ENCODE measurements at regions not wholly inside any gene's neighbourhood (a gene's known extent, or its start where the extent isn't known, plus 50 kb on each side); places are given as distances from the start of the nearest gene placed in this dataset.
A peak's percentile ranks its signal among the peaks of the same experiment; 100 is the strongest.

- H3K36me3 ChIP-seq = no peaks in the 10 kb centered on the region
- no peak for ATAC-seq (ENCODE audit: insufficient number of reproducible peaks, low FRiP score, low read depth)
- TF ChIP-seq, protein P1, sequence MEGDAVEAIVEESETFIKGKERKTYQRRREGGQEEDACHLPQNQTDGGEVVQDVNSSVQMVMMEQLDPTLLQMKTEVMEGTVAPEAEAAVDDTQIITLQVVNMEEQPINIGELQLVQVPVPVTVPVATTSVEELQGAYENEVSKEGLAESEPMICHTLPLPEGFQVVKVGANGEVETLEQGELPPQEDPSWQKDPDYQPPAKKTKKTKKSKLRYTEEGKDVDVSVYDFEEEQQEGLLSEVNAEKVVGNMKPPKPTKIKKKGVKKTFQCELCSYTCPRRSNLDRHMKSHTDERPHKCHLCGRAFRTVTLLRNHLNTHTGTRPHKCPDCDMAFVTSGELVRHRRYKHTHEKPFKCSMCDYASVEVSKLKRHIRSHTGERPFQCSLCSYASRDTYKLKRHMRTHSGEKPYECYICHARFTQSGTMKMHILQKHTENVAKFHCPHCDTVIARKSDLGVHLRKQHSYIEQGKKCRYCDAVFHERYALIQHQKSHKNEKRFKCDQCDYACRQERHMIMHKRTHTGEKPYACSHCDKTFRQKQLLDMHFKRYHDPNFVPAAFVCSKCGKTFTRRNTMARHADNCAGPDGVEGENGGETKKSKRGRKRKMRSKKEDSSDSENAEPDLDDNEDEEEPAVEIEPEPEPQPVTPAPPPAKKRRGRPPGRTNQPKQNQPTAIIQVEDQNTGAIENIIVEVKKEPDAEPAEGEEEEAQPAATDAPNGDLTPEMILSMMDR (IDR thresholded peaks at IDR 0.05) = no peak
- H3K27ac ChIP-seq = peak overlapping the region in 1 of 2 donors; percentile 22
- no peaks in the 10 kb centered on the region for H3K27me3 ChIP-seq (replicated peaks; ENCODE audit: insufficient read depth)
- H3K4me3 ChIP-seq = no peak overlapping the region
- no peak for DNase-seq (ENCODE audit: low spot score)
- no peaks in the 10 kb centered on the region for H3K9me3 ChIP-seq
- H3K4me1 ChIP-seq (ENCODE audit: control insufficient read depth in 1 of 2, low read depth in 2 of 2) = peaks cover 5 to 25% of the 10 kb centered on the region in 2 donors
These were observed 65.9 kb upstream of the SLC22A23 start for GRCh38 chr6:3522561-3523260.

DNA sequence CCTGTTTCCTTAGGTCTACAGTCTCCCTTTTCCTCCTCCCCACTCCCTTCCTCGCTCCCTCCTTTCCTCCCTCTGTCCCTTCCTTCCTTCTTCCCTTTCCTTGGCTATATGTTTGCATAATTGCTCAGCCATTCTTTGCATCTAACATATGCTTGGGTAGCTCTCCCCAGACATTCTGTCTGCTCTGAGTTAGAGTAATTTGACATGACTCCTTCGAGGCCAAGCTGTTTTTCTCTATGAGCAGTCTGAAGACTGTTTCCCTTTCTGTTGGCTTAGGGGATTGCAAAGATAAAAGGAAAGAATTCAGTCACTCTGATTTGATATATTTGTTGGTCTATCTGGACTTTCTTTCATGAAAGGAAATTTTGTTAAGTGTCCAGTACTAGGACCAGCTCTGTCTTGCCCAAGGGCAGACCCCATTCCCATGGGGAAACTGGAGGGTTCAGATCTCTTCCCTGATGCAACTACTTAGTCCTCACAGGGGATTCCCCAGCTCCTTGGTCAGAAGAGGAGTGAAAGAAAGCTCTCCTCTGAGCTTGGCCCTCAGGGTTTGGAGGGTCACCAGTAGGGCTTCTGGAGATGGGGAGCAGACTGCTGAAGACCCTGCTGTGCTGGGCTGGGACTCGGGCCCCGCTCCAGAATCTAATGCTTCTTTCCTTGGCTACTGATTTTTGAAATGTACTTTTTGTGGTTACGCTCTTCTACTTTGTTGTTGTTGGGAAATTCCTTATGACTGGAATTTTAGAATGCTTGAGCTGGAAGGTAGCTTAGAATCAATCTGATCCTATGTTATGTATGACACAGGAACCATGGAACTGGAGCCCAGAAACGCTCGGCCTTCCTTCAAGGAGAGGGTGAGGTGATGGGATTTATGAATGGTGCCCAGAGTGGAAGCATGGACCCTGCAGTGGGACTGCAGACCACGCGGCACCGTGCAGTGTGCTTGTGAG lies 63.7 kb upstream of the SLC22A23 start:
- Histone ChIP-seq H3K27me3 (replicated peaks; ENCODE audit: insufficient read depth) (no peaks in the 10 kb centered on the region), H3K9me3 (no peaks in the 10 kb centered on the region), H3K36me3 (no peaks in the 10 kb centered on the region), H3K4me3 (no peak overlapping the region), H3K27ac (no peak overlapping the region), H3K4me1 (ENCODE audit: control insufficient read depth in 1 of 2, low read depth in 2 of 2) (peaks cover 5 to 20% of the 10 kb centered on the region in 2 donors)
- DNase-seq (ENCODE audit: low spot score) = no peak
- TF ChIP-seq, protein P1 (IDR thresholded peaks at IDR 0.05) = no peak
- no peak for ATAC-seq (ENCODE audit: insufficient number of reproducible peaks, low FRiP score, low read depth)

DNA sequence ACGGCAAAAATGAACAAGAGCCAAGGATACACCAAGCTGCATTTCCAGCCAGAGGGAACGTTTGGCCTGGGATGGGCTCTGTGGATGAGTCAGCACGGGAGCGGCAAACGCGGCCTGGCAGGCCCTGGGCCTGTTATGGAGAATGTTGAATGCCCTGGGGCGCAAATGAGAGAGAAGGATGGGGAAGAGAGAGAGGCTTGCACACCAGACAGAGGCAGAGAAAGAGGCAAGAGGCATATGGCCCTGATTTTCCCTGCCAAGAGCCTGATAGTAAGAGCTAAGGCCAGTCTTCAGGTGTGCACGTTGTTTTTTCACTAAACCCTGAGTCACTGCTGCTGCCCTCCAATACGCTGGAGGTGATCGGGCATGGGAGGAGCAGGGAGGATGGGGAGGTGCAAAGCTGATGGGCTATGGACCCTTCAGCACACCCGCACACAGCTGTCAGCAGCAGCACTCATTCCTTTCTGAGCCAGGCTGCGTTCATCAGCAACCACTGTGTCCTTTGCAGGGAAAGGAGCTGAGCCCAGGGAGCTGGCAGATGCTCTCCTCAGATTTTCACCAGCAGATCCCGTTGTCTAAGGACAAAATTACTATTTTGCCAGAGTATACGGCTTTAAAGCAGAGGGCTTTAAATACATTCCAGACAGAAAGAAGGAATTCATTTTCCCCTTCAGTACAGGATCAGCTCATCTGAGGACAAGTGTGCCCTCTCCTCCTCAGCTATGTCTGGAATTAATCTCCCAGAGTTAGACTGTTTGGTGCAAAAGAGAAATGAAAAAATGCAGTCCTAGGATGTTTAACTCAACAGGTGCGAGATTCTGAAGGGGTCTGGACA lies 61.7 kb upstream of the SLC22A23 start:
- Histone ChIP-seq H3K9me3 (no peaks in the 10 kb centered on the region), H3K4me3 (no peak overlapping the region), H3K36me3 (no peaks in the 10 kb centered on the region), H3K4me1 (ENCODE audit: control insufficient read depth in 1 of 2, low read depth in 2 of 2) (peaks cover 5 to 17% of the 10 kb centered on the region in 2 donors), H3K27me3 (replicated peaks; ENCODE audit: insufficient read depth) (no peaks in the 10 kb centered on the region), H3K27ac (no peak overlapping the region)
- TF ChIP-seq, protein P1 (IDR thresholded peaks at IDR 0.05) = no peak
- DNase-seq (ENCODE audit: low spot score) (no peak), ATAC-seq (ENCODE audit: insufficient number of reproducible peaks, low FRiP score, low read depth) (no peak)

- Histone ChIP-seq H3K4me1 (ENCODE audit: control insufficient read depth in 1 of 2, low read depth in 2 of 2) (peaks cover 0 to 5% of the 10 kb centered on the region in 2 donors), H3K27ac (no peak overlapping the region), H3K9me3 (no peaks in the 10 kb centered on the region), H3K36me3 (no peaks in the 10 kb centered on the region), H3K4me3 (no peak overlapping the region), H3K27me3 (replicated peaks; ENCODE audit: insufficient read depth) (no peaks in the 10 kb centered on the region)
- TF ChIP-seq, protein P1 (IDR thresholded peaks at IDR 0.05) = no peak
- no peak for DNase-seq (ENCODE audit: low spot score)
- ATAC-seq (ENCODE audit: insufficient number of reproducible peaks, low FRiP score, low read depth) = no peak
These were observed 60.5 kb upstream of the SLC22A23 start for GRCh38 chr6:3517350-3517749.

Data from thoracic aorta (tissue), 2 donors.